Left ventricle myocardium inferior (tissue), 1 donor: ENCODE measurements at regions not wholly inside any gene's neighbourhood (a gene's known extent, or its start where the extent isn't known, plus 50 kb on each side); places are given as distances from the start of the nearest gene placed in this dataset.

Source experiments
- DNase-seq: peaks from one replicate; pipeline ENCODE4 v3.0.0-alpha.2; 2020
- H3K27ac ChIP-seq: fragments of 200-600 bp; replicated peaks from 2 replicates; pipeline ENCODE4 v1.8.0; 2021
- H3K27me3 ChIP-seq: fragments of 200-600 bp; 2 replicates; pipeline ENCODE4 v1.8.0; 2021; ENCODE audit warnings: low read depth
- H3K36me3 ChIP-seq: fragments of 200-600 bp; 2 replicates; pipeline ENCODE4 v1.8.0; 2021
- H3K4me1 ChIP-seq: fragments of 200-600 bp; 2 replicates; pipeline ENCODE4 v1.8.0; 2021
- H3K4me3 ChIP-seq: fragments of 200-600 bp; 2 replicates; pipeline ENCODE4 v1.8.0; 2021; ENCODE audit warnings: mild to moderate bottlenecking, moderate library complexity
- H3K9me3 ChIP-seq: fragments of 200-600 bp; replicated peaks from 2 replicates; pipeline ENCODE4 v1.8.0; 2021
- CTCF ChIP-seq: fragments of 200-600 bp; IDR thresholded peaks from 2 replicates; pipeline ENCODE4 v1.8.0; 2021; ENCODE audit warnings: antibody characterized with exemption, mild to moderate bottlenecking, borderline replicate concordance
- intact Hi-C: fragments of 100-400 bp; cut with micrococcal nuclease; formaldehyde crosslinking; loops from one replicate; pipeline ENCODE4 v1.11.0; 2022
- donor health status: DM: no; HTN: yes; CAD: no; lungs with severe emphysema.

- intact Hi-C loops, result no loop called here
- no peak overlapping the region for H3K27ac ChIP-seq
- no peaks in the 10 kb centered on the region for H3K4me1 ChIP-seq
- H3K9me3 ChIP-seq, result no peaks in the 10 kb centered on the region
- TF ChIP-seq CTCF, result no peak
- H3K4me3 ChIP-seq, result no peak overlapping the region
- DNase-seq, result no peak
- H3K36me3 ChIP-seq, result no peaks in the 10 kb centered on the region
- H3K27me3 ChIP-seq, result no peaks in the 10 kb centered on the region
Observed at GRCh38 chr3:79928687-79929408, 161.1 kb upstream of the ROBO1 start.

GRCh38 chr3:79926522-79926921 is 158.7 kb upstream of the ROBO1 start:
- Histone ChIP-seq H3K4me1 (no peaks in the 10 kb centered on the region), H3K9me3 (no peaks in the 10 kb centered on the region), H3K4me3 (no peak overlapping the region), H3K36me3 (no peaks in the 10 kb centered on the region), H3K27ac (no peak overlapping the region), H3K27me3 (no peaks in the 10 kb centered on the region)
- intact Hi-C loops, result no loop called here
- DNase-seq, result no peak
- no peak for TF ChIP-seq CTCF

- Histone ChIP-seq H3K4me1 (no peaks in the 10 kb centered on the region), H3K27ac (no peak overlapping the region), H3K4me3 (no peak overlapping the region), H3K27me3 (no peaks in the 10 kb centered on the region), H3K36me3 (no peaks in the 10 kb centered on the region), H3K9me3 (no peaks in the 10 kb centered on the region)
- no peak for TF ChIP-seq CTCF
- no peak for DNase-seq
- intact Hi-C loops, result no loop called here
Observed at GRCh38 chr3:79922633-79923032, 154.8 kb upstream of the ROBO1 start.

GRCh38 chr3:79917561-79917960 is 149.8 kb upstream of the ROBO1 start:
- no peak for DNase-seq
- no peak overlapping the region for H3K27ac ChIP-seq

GRCh38 chr3:79910337-79910736 is 142.5 kb upstream of the ROBO1 start:
- Histone ChIP-seq H3K4me1 (no peaks in the 10 kb centered on the region), H3K9me3 (no peaks in the 10 kb centered on the region), H3K27ac (no peak overlapping the region), H3K4me3 (no peak overlapping the region), H3K27me3 (no peaks in the 10 kb centered on the region), H3K36me3 (no peaks in the 10 kb centered on the region)
- no peak for TF ChIP-seq CTCF
- DNase-seq, result no peak
- intact Hi-C loops, result no loop called here

More at GRCh38 chr3:79917561-79917960, 149.8 kb upstream of the ROBO1 start:
- H3K4me1 ChIP-seq, result no peaks in the 10 kb centered on the region
- H3K27me3 ChIP-seq, result no peaks in the 10 kb centered on the region
- intact Hi-C loops, result no loop called here
- no peak for TF ChIP-seq CTCF
- H3K4me3 ChIP-seq, result no peak overlapping the region
- no peaks in the 10 kb centered on the region for H3K36me3 ChIP-seq
- H3K9me3 ChIP-seq, result no peaks in the 10 kb centered on the region

- H3K9me3 ChIP-seq, result no peaks in the 10 kb centered on the region
- H3K27ac ChIP-seq, result no peak overlapping the region
- no peaks in the 10 kb centered on the region for H3K27me3 ChIP-seq
- no peak overlapping the region for H3K4me3 ChIP-seq
- no peaks in the 10 kb centered on the region for H3K4me1 ChIP-seq
- no peak for TF ChIP-seq CTCF
- intact Hi-C loops, result no loop called here
- H3K36me3 ChIP-seq, result no peaks in the 10 kb centered on the region
- DNase-seq, result no peak
Observed at GRCh38 chr3:79906106-79906505, 138.3 kb upstream of the ROBO1 start.
